ENCODE measurements at regions not wholly inside any gene's neighbourhood (a gene's known extent, or its start where the extent isn't known, plus 50 kb on each side); places are given as distances from the start of the nearest gene placed in this dataset.
A peak's percentile ranks its signal among the peaks of the same experiment; 100 is the strongest.

- no peak for DNase-seq
- H3K4me1 ChIP-seq (ENCODE audit: control insufficient read depth in 3 of 3, insufficient read depth in 2 of 3, low read depth in 1 of 3, low read length in 2 of 3): no peaks in the 10 kb centered on the region
- no peak for FAIRE-seq
Measured at GRCh38 chr5:4857761-4858160, 282.4 kb upstream of the ADAMTS16 start.

GRCh38 chr5:4859500-4860235, 280.5 kb upstream of the ADAMTS16 start:
- Histone ChIP-seq H3K27ac (ENCODE audit: low read depth in 1 of 3, low read length in 2 of 3) (no peak overlapping the region), H3K27me3 (ENCODE audit: control insufficient read depth in 3 of 3, insufficient read depth in 3 of 3, low read length in 3 of 3) (no peaks in the 10 kb centered on the region), H3K4me1 (ENCODE audit: control insufficient read depth in 3 of 3, insufficient read depth in 2 of 3, low read depth in 1 of 3, low read length in 2 of 3) (no peaks in the 10 kb centered on the region), H3K9me3 (ENCODE audit: control insufficient read depth in 2 of 2, insufficient read depth in 1 of 2, low read depth in 1 of 2, low read length in 1 of 2) (no peaks in the 10 kb centered on the region), H3K36me3 (ENCODE audit: control insufficient read depth in 3 of 3, insufficient read depth in 2 of 3, low read depth in 1 of 3, low read length in 3 of 3) (no peaks in the 10 kb centered on the region), H3K4me3 (ENCODE audit: low read depth in 1 of 3, low read length in 3 of 3) (no peak overlapping the region)
- no peak for DNase-seq
- no peak for FAIRE-seq
- 31 to 66% (median 43%) methylated on average over 2 of the region's 2 CpGs for WGBS, 3 donors

More at GRCh38 chr5:4857761-4858160, 282.4 kb upstream of the ADAMTS16 start:
- Histone ChIP-seq H3K4me3 (ENCODE audit: low read depth in 1 of 3, low read length in 3 of 3) (no peak overlapping the region), H3K27me3 (ENCODE audit: control insufficient read depth in 3 of 3, insufficient read depth in 3 of 3, low read length in 3 of 3) (no peaks in the 10 kb centered on the region), H3K27ac (ENCODE audit: low read depth in 1 of 3, low read length in 2 of 3) (no peak overlapping the region), H3K36me3 (ENCODE audit: control insufficient read depth in 3 of 3, insufficient read depth in 2 of 3, low read depth in 1 of 3, low read length in 3 of 3) (no peaks in the 10 kb centered on the region), H3K9me3 (ENCODE audit: control insufficient read depth in 2 of 2, insufficient read depth in 1 of 2, low read depth in 1 of 2, low read length in 1 of 2) (no peaks in the 10 kb centered on the region)
- WGBS, 3 donors: 86 to 92% (median 92%) methylated on average over 2 of the region's 2 CpGs

- FAIRE-seq: no peak
Measured at GRCh38 chr5:4860631-4861030, 279.5 kb upstream of the ADAMTS16 start.

GRCh38 chr5:4862500-4862899, 277.6 kb upstream of the ADAMTS16 start:
- peak; percentile 23 for FAIRE-seq
- no peak overlapping the region for H3K4me3 ChIP-seq (ENCODE audit: low read depth in 1 of 3, low read length in 3 of 3)
- DNase-seq: peak; percentile 4 to 12
- no peaks in the 10 kb centered on the region for H3K4me1 ChIP-seq (ENCODE audit: control insufficient read depth in 3 of 3, insufficient read depth in 2 of 3, low read depth in 1 of 3, low read length in 2 of 3)
- no peaks in the 10 kb centered on the region for H3K27me3 ChIP-seq (ENCODE audit: control insufficient read depth in 3 of 3, insufficient read depth in 3 of 3, low read length in 3 of 3)
- 0 to 9% (median 2%) methylated on average over 1 of the region's 1 CpG for WGBS, 3 donors
- peaks cover 0 to 9% of the 10 kb centered on the region in 2 donors for H3K9me3 ChIP-seq (ENCODE audit: control insufficient read depth in 2 of 2, insufficient read depth in 1 of 2, low read depth in 1 of 2, low read length in 1 of 2)
- no peak overlapping the region for H3K27ac ChIP-seq (ENCODE audit: low read depth in 1 of 3, low read length in 2 of 3)
- no peaks in the 10 kb centered on the region for H3K36me3 ChIP-seq (ENCODE audit: control insufficient read depth in 3 of 3, insufficient read depth in 2 of 3, low read depth in 1 of 3, low read length in 3 of 3)

More at GRCh38 chr5:4860631-4861030, 279.5 kb upstream of the ADAMTS16 start:
- Histone ChIP-seq H3K36me3 (ENCODE audit: control insufficient read depth in 3 of 3, insufficient read depth in 2 of 3, low read depth in 1 of 3, low read length in 3 of 3) (no peaks in the 10 kb centered on the region), H3K27ac (ENCODE audit: low read depth in 1 of 3, low read length in 2 of 3) (no peak overlapping the region), H3K4me1 (ENCODE audit: control insufficient read depth in 3 of 3, insufficient read depth in 2 of 3, low read depth in 1 of 3, low read length in 2 of 3) (no peaks in the 10 kb centered on the region), H3K9me3 (ENCODE audit: control insufficient read depth in 2 of 2, insufficient read depth in 1 of 2, low read depth in 1 of 2, low read length in 1 of 2) (no peaks in the 10 kb centered on the region), H3K27me3 (ENCODE audit: control insufficient read depth in 3 of 3, insufficient read depth in 3 of 3, low read length in 3 of 3) (no peaks in the 10 kb centered on the region), H3K4me3 (ENCODE audit: low read depth in 1 of 3, low read length in 3 of 3) (no peak overlapping the region)
- 45 to 62% (median 49%) methylated on average over 5 of the region's 5 CpGs for WGBS, 3 donors
- DNase-seq: no peak

- no peak overlapping the region for H3K4me3 ChIP-seq (ENCODE audit: low read depth in 1 of 3, low read length in 3 of 3)
- FAIRE-seq (no peak), DNase-seq (no peak)
- H3K4me1 ChIP-seq (ENCODE audit: control insufficient read depth in 3 of 3, insufficient read depth in 2 of 3, low read depth in 1 of 3, low read length in 2 of 3): no peaks in the 10 kb centered on the region
- no peaks in the 10 kb centered on the region for H3K36me3 ChIP-seq (ENCODE audit: control insufficient read depth in 3 of 3, insufficient read depth in 2 of 3, low read depth in 1 of 3, low read length in 3 of 3)
- H3K27me3 ChIP-seq (ENCODE audit: control insufficient read depth in 3 of 3, insufficient read depth in 3 of 3, low read length in 3 of 3): no peaks in the 10 kb centered on the region
- H3K9me3 ChIP-seq (ENCODE audit: control insufficient read depth in 2 of 2, insufficient read depth in 1 of 2, low read depth in 1 of 2, low read length in 1 of 2): peaks cover 0 to 9% of the 10 kb centered on the region in 2 donors
- WGBS, 3 donors: 95 to 96% (median 96%) methylated on average over 49 of the region's 49 CpGs
- H3K27ac ChIP-seq (ENCODE audit: low read depth in 1 of 3, low read length in 2 of 3): no peak overlapping the region
Measured at GRCh38 chr5:4866131-4866659, 273.9 kb upstream of the ADAMTS16 start.

- H3K27me3 ChIP-seq (ENCODE audit: control insufficient read depth in 3 of 3, insufficient read depth in 3 of 3, low read length in 3 of 3): no peaks in the 10 kb centered on the region
- 93 to 96% (median 96%) methylated on average over 21 of the region's 21 CpGs for WGBS, 3 donors
- no peak overlapping the region for H3K27ac ChIP-seq (ENCODE audit: low read depth in 1 of 3, low read length in 2 of 3)
- no peak for FAIRE-seq
- no peak overlapping the region for H3K4me3 ChIP-seq (ENCODE audit: low read depth in 1 of 3, low read length in 3 of 3)
- no peaks in the 10 kb centered on the region for H3K4me1 ChIP-seq (ENCODE audit: control insufficient read depth in 3 of 3, insufficient read depth in 2 of 3, low read depth in 1 of 3, low read length in 2 of 3)
- no peak for DNase-seq
- H3K36me3 ChIP-seq (ENCODE audit: control insufficient read depth in 3 of 3, insufficient read depth in 2 of 3, low read depth in 1 of 3, low read length in 3 of 3): no peaks in the 10 kb centered on the region
- H3K9me3 ChIP-seq (ENCODE audit: control insufficient read depth in 2 of 2, insufficient read depth in 1 of 2, low read depth in 1 of 2, low read length in 1 of 2): peaks cover 0 to 9% of the 10 kb centered on the region in 2 donors
Measured at GRCh38 chr5:4866817-4867216, 273.3 kb upstream of the ADAMTS16 start.

- Histone ChIP-seq H3K27ac (ENCODE audit: low read depth in 1 of 3, low read length in 2 of 3) (no peak overlapping the region), H3K4me1 (ENCODE audit: control insufficient read depth in 3 of 3, insufficient read depth in 2 of 3, low read depth in 1 of 3, low read length in 2 of 3) (no peaks in the 10 kb centered on the region), H3K27me3 (ENCODE audit: control insufficient read depth in 3 of 3, insufficient read depth in 3 of 3, low read length in 3 of 3) (no peaks in the 10 kb centered on the region), H3K4me3 (ENCODE audit: low read depth in 1 of 3, low read length in 3 of 3) (no peak overlapping the region), H3K36me3 (ENCODE audit: control insufficient read depth in 3 of 3, insufficient read depth in 2 of 3, low read depth in 1 of 3, low read length in 3 of 3) (no peaks in the 10 kb centered on the region), H3K9me3 (ENCODE audit: control insufficient read depth in 2 of 2, insufficient read depth in 1 of 2, low read depth in 1 of 2, low read length in 1 of 2) (peaks cover 0 to 9% of the 10 kb centered on the region in 2 donors)
- 29 to 37% (median 35%) methylated on average over 9 of the region's 9 CpGs for WGBS, 3 donors
- DNase-seq: peak; percentile 16 to 49
- FAIRE-seq: no peak
Measured at GRCh38 chr5:4868140-4868735, 271.9 kb upstream of the ADAMTS16 start.

GRCh38 chr5:4873652-4874051, 266.5 kb upstream of the ADAMTS16 start:
- no peak for DNase-seq
- Histone ChIP-seq H3K27ac (ENCODE audit: low read depth in 1 of 3, low read length in 2 of 3) (no peak overlapping the region), H3K27me3 (ENCODE audit: control insufficient read depth in 3 of 3, insufficient read depth in 3 of 3, low read length in 3 of 3) (no peaks in the 10 kb centered on the region), H3K4me1 (ENCODE audit: control insufficient read depth in 3 of 3, insufficient read depth in 2 of 3, low read depth in 1 of 3, low read length in 2 of 3) (no peaks in the 10 kb centered on the region), H3K4me3 (ENCODE audit: low read depth in 1 of 3, low read length in 3 of 3) (no peak overlapping the region), H3K36me3 (ENCODE audit: control insufficient read depth in 3 of 3, insufficient read depth in 2 of 3, low read depth in 1 of 3, low read length in 3 of 3) (no peaks in the 10 kb centered on the region), H3K9me3 (ENCODE audit: control insufficient read depth in 2 of 2, insufficient read depth in 1 of 2, low read depth in 1 of 2, low read length in 1 of 2) (no peaks in the 10 kb centered on the region)
- FAIRE-seq: no peak
- 75 to 82% (median 80%) methylated on average over 8 of the region's 8 CpGs for WGBS, 3 donors

Data from small intestine (tissue), 7 donors.